Activated CD8-positive, alpha-beta memory T cell treated with anti-CD3 and anti-CD28 coated beads, Interleukin-2, amount 50 U/mL, for 24 hours (primary cell): ENCODE measurements at regions not wholly inside any gene's neighbourhood (a gene's known extent, or its start where the extent isn't known, plus 50 kb on each side); places are given as distances from the start of the nearest gene placed in this dataset.

Source experiments
- DNase-seq: peaks from one replicate; pipeline ENCODE4 v3.0.0-alpha.2; 2020; ENCODE audit errors: extremely low read depth

DNA sequence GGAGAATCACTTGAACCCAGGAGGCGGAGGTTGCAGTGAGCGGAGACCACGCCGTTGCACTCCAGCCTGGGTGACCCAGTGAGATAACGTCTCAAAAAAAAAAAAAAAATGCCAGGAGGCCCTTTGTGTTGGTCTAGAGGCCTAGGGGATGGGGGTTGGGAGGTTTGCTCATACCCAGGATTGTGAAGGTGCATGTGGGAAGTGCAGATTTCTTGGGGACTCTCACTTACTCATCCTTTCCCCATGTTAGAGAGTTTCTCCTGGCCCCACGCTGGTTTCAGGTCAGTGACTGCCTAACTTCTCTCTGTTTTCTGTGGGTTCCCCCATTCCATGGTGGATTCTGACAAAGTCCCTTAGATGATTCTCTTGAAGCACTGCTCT, 471.5 kb upstream of the CNTNAP2 start:
- no peak for DNase-seq

DNA sequence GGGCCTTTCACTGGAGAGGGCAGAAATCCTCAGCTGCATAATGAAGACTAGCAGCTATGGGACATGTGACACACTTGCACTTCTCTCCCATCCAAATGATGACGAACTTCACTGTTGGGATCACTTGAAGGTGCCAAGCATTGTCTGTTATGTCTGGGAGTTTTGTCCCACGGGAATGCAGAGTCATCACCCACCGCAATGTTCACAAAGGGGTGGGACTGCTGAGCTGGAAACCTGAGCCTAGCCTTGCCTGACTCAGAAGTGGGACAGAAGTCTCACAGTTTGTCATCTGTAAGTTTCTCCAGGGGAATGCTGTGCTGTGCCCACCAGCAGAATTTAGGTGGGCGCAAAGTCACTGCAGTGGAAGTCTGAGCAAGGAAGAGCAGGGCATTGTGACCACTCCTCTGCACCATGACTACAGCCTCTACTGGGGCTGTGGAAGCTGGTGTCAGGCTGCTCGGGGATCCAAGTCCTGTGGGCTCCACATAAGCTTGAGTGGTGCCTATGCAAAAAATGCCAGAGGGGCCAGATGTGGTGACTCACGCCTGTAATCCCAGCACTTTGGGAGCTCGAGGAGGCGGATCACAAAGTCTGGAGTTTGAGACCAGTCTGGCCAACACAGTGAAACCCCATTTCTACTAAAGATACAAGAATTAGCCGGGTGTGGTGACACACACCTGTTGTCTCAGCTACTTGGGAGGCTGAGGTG, 472.0 kb upstream of the CNTNAP2 start:
- no peak for DNase-seq

DNA sequence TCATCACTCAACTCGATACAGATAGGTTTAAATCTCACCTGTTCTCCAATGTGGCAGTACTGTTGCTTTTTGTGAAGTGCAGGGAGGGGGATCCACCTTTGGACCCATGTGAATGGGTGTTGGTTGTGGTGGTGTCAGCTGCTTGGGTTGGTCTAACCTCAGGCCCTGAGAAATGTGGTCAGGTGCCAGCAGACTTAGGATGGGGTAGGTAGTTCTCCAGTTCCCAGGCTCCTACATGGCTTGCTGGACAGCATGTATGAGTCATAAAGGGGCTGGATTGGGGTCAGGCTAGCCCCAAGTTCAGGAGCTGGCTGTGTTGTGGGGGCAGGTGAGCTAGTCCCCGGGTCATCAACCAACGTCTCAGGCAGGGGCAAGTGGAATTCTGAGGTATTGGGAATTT, 472.6 kb upstream of the CNTNAP2 start:
- DNase-seq = no peak

DNA sequence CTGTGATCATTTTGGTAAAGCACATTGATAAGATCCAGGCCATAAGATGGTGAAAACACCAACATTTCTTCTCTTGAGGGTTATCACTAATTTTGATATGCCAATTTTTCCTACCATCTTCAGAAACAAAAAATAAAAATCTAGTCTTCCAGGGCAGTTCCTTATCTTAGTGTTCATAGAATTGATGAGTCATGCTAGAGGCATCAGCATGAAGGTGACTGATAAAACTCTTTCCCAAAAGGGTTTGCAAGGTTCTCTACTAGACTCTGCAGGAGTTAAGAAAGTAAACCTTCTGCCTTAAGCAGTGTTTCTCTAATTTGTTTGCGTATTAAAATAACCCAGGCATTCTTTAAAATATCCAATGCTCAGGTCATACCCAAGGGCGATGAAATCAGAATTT, 483.1 kb upstream of the CNTNAP2 start:
- no peak for DNase-seq

DNA sequence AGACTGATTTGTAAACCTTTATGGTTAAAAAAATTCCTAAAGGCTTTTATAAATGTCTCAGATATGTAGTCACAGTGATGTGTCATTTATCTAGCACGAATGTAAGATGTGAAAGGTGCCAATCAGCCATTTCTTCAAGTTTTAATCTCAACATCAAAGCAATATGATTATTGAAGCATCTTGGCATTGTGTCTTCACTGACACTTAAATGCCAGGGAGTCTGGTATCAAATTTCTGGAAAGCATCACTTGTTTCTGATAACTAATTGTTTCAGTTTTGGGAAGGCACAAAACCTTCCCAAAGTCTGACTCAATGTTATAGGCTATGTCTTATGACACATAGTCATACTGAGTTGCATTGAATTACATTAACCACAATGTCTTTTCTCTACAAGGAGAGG, 492.0 kb upstream of the CNTNAP2 start:
- no peak for DNase-seq

DNA sequence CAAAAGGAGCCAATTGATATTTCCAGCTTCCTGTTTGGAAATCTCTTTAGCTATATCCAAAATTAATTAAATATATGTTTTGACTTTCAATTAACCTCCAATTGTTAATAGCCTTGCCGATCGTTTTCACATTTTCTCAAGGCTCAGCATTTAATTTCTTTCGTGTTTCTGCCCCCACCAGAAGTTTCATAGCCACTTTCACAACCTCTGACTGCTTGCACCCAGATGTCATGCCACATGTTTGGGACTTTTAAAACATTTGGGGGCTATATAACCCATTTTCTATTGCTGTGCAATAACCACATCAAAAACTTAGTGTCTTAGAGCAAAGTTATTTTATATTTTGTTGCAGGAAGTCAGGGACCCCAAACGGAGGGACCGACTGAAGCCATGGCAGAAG, 510.6 kb upstream of the CNTNAP2 start:
- no peak for DNase-seq

DNA sequence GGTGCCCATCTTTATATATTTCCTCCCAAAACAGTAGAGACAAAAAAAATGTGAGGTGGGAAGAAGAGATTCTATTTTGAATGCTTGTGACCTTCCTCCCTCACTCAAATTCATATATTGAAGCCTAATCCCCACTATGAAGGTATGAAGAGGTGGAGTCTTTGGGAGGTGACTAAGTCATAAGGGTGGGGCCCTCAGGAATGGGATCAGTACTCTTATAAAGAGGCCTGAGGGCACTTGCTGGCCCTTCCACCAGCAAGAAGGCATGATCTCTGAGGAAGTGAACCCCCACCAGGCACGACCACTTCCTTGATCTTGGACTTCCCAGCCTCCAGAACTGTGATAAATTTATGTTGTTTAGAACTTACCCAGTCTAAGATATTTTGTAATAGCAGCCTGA, 517.2 kb upstream of the CNTNAP2 start:
- no peak for DNase-seq

DNA sequence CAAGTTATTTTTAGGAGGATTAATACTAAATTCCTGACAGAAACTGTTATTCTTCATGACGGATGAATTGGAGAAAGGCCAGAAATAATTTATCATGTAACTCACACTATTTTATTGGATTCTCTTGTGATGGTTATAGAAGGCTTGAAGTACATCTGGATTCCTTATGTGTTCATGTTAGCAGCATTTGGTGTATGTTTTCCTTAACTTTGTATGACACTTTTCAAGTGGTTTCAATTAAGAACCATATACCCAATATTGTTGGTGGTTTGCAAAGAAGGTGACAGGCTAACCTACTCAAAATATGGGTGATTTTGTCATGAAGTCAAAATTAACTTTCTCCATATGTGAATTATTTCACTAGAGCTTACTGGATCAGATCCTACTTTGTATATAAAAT, 532.2 kb upstream of the CNTNAP2 start:
- DNase-seq = no peak

DNA sequence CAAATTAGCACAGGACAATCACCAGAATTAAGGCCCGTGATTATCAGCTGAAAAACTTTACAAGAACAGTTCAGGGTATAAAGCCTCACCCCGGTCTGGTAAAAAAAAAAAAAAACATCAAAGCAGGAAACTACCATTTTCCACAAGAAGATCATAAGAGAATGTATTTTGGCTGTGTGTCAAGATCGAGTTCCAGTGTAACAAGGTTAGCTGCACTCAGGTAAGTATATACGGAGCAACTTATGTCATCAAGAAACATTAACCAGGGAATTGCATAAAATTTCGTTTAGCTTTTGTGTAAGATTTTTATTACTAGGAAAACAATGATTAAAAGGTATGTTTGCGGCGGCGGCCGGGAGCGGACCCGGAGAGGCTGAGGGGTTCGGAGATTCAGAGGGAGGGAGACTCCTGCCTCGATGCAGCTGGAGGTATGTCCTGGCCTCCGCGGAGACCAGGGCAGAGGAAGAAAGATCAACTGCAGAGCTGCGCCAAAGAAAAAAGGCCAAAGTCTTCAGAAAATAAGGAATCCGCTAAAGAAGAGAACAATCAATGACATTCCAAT, 533.8 kb upstream of the CNTNAP2 start:
- DNase-seq = no peak

DNA sequence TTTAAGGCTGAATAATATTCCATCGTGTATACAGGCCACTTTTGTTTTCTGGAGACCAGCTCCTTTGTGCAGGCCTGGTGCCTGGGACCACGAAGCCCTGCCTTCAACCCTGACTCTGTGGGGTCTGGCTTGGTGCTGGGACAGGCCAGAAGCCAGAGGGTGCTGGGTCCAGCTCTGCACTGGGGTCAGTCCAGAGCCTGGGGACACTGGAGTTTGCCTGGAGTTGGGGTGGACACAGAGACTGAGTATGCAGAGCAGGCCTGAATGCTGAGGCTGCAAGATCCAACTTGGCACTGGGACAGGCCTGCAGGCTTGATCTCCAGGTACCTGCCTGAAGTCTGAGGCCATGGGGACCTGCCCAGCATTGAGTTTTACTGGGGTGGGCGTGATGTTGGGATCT, 558.8 kb upstream of the CNTNAP2 start:
- DNase-seq = no peak

DNA sequence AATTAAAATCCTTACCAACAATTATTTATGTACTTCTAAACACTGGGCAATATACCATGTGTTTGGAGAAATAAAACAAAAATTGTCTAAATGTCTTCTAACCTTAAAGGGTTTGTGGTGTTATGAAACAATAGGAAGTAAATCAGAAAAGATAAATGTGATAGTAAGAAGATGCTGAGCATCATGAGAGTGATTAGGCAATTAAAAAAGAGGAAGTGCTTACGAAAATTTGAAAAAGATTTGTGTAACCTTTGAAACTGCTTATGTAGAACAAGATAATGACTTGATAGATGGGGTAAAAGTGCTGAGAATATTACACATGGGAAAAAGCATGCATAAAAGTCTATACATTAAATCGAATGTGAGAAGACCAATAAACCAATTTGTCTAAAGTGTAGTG, 573.4 kb upstream of the CNTNAP2 start:
- no peak for DNase-seq

DNA sequence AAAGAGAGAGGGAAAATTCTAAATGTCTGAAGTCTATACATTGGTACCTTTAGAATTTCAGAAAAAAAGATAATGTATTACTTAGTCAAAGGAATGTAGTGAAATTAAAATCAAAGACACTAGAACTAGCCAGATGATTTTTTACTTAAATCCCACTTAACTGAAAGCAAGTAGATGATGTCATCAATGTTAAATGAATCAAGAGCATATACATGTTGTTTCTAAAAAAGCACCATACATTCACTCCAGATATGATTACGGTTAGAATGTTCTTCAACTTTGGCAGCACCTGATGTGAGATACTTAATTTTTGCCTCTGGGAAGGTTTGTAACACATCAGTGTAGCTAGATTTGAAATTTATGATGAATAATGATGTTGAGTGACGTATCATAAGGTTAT, 576.7 kb upstream of the CNTNAP2 start:
- no peak for DNase-seq

DNA sequence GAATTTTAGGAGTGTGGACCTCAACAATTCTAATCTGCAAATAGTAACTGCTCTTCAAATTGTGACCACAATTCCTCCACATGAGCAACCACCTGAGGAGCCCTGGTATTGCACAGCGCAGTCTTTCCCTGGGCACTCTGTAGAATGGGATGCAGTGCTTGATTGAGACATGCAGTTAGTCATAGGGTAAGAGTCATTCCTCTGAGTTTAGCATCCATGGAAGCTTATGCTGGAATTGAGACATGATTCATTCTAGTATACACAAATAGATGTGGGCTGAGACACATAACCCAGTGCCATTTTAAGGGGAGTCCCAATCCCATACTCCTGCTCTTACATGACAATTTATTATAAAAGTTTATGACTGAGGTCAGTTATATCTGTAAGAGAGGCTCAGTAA, 582.3 kb upstream of the CNTNAP2 start:
- no peak for DNase-seq

DNA sequence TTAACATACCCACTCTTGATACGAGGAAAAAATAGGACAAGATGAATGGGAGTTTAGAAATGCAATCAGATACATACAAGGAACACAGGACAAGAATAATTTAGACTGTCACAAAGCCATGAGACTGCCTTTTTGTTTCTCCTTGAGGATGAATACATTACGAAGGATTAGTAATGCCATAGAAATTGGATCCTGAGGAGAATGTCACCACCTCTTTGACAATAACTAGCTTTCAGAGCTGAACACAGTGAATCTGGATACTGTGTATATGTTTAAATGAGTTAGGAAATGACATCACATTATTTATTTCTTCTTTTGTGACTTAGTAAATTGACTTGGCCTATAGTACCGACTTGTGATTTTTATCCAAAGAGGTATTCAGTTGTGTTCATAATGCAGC, 596.3 kb upstream of the CNTNAP2 start:
- no peak for DNase-seq

DNA sequence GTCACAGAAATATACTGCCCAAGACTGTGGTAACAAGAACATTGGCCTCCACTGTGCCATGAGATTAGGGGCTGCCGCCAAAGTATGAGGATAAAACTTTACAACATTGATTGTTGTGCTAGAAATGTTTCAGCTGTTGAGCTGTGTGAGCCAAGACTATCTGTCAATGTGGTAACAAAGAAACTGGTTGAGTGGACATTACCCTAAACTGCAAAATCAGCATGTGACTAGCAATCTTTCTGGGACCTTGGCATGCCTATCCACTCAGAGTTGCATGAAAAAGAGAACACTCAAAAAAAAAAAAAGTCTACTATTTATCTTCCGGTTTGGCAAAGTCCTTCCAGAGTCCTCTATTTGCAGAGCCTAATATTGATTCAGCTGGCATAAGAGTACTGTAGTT, 605.6 kb upstream of the CNTNAP2 start:
- DNase-seq = no peak

DNA sequence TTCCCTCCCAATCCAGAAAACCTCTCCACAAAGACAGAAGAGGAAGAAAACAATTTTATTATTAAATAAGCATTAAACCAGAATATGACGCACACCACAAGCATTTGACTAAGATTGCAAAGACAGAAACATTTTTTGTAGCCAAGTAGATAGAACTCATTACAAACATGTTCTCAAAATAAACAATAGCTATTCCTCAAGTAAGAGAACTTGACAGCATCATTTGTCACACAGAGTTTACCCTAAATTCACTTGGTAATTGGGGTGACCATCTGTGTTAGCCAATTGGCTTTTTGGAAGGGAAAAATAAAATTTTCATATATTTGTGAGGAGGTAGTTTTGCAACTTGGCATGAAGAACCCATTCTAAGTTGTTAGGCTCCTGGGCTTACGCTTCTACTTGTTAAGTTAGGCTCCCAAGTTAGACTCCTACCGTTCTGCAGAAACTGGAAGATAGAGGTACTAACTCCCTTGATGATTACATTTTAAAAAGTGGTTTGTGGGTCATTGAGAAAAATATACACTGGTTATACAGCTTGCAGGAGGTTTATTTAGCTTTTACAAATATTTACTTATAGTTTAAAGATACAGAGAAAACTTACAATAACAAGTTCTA, 618.6 kb upstream of the CNTNAP2 start:
- DNase-seq = no peak

DNA sequence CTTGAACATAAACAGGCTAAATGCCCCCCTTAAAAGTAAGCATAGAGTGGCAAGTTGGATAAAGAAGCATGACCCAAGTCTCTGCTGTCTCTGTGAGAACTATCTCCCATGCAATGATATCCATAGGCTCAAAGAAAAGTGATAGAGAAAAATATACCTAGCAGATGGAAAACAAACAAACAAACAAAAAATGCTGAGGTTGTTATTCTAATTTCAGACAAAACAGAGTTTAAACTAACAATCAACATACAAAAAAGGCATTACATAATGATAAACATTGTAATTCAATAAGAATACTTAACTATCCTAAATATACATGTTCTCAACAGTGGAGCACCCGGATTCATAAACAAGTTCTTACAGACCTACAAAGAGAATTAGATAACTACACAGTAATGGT, 626.2 kb upstream of the CNTNAP2 start:
- no peak for DNase-seq

DNA sequence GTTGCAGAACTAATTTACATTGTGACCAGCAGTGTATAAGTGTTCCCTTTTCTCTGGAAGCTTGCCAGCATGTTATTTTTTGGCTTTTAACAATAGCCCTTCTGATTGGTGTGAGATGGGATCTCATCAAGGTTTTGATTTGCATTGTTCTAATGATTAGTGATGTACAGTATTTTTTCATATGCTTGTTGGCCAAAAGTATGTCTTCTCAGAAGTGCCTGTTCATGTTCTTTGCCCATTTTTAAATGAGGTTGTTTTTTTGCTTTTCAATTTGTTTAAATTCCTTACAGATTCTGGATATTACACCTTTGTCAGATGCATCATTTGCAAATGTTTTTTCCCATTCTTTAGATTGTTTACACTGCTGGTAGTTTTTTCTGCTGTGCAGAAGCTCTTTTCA, 627.0 kb upstream of the CNTNAP2 start:
- no peak for DNase-seq

DNA sequence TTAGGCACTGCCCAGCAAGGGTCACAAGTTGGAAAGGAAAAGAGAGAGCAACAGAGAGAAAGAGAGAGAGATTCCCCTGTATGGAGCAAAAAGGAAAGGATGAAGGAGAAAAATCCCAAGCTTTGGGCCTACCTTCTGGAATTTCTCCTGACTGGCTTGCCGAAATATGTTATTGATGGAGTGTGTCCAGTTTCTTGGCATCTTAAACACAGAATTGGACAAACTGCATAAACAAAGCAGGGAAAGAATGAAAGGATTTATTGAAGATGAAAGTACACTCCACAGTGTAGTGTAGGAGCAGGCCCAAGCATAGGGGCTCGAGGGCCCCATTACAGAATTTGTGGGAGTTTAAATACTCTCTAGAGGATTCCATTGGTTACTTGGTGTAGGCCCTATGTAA, 627.8 kb upstream of the CNTNAP2 start:
- no peak for DNase-seq

DNA sequence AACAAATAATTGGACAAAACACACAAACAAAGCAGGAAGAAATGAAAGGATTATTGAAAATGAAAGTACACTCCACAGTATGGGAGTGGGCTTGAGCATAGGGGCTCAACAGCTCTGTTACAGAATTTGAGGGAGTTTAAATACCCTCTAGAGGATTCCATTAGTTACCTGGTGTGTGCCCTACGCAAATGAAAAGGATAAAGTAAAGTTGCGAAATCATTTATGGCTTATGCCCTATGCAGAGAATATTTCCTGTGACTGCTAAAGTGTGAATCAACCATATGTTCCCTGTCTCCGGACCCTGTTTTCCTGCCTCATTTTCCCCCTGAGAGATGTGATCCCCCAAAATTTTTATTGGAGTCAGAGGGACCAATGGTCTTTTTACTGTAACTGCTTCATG, 634.6 kb upstream of the CNTNAP2 start:
- no peak for DNase-seq

DNA sequence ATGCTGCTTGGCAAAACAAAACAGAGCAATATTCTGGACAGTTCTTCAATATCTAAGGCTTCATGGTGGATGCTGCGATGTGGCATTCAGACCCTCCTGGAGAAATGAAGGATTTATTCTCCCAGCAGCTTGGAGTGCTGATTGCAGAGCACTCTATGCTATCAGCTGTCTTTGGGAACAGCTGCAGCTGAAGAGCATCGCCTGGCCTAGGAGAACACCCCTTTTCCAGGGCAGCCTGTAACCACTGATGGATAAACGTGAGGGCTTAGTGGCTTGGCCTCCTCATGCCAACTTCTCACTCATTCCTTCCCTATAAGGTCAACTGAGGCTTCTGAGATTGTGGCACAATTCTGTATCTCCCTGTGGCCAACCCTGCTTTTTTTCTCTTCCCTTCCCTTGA, 638.1 kb upstream of the CNTNAP2 start:
- no peak for DNase-seq

DNA sequence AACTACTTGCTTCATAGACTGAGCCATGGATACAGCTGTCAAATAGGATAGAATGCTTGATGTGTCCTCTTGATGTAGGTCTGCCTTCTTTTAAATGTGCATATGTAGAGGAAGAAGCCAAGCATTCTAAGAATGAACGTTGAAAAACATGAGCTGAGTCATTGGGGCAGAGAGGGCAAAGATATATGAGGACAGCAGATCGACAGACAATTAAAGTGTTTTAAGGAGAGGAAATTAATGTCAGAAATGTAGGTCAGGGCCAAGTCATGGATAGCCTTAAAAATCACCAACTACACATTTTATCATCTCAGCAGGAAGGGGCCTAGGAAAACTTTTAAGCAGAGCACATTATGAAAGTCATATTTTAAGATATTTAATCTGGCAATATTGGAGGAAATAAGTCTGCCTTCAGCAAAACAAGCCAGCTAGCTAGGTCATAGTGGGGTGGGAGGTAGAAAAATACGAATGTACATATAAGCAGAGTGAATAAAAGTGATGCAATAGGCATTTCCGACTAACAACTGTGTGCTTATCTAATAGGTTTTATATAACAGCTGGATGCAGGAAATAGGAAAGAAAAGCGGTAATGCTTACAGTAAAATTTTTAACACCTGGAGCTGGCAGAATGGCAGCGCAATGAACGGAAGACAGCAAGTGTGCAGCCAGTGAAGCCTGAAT, 638.3 kb upstream of the TPK1 start:
- no peak for DNase-seq

DNA sequence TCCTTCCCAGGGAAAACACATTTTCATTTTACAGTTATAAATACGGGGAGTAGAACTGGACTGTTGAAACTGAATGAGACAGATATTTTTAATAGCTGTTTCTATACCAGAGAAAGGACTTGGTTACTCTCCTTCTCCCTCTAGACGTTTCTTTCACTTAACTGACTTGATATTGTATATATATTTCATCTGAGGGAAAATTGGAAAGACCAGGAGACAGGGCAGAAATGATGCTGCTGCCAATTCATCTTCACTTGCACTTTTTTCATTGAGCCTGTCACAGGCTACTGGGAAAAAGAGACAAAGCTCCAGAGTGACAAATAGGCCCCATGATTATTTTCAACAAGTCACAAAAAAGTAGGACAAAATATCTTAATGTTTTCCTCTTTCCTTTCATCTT, 636.0 kb upstream of the TPK1 start:
- no peak for DNase-seq
